Bone marrow (tissue), 2 donors: ENCODE measurements at regions not wholly inside any gene's neighbourhood (a gene's known extent, or its start where the extent isn't known, plus 50 kb on each side); places are given as distances from the start of the nearest gene placed in this dataset.
A peak's percentile ranks its signal among the peaks of the same experiment; 100 is the strongest.
"Not testable (repeated sequence)": the region's sequence is repeated elsewhere in the genome, so short reads cannot be mapped to it uniquely, and the experiment has no call there.

Source experiments
- DNase-seq, 2 donors: peaks; one replicate each; lab custom pipeline; 2025; lab: John Stamatoyannopoulos, UW

- peak in 1 of 2 donors; percentile 15 for DNase-seq
Measured at GRCh38 chr3:155995525-155996370, 124.6 kb upstream of the KCNAB1 start.

GRCh38 chr3:155996882-155997281 is 123.5 kb upstream of the KCNAB1 start:
- DNase-seq: no peak

- not testable (repeated sequence) for DNase-seq
Measured at GRCh38 chr3:155998173-155998572, 122.2 kb upstream of the KCNAB1 start.

DNA sequence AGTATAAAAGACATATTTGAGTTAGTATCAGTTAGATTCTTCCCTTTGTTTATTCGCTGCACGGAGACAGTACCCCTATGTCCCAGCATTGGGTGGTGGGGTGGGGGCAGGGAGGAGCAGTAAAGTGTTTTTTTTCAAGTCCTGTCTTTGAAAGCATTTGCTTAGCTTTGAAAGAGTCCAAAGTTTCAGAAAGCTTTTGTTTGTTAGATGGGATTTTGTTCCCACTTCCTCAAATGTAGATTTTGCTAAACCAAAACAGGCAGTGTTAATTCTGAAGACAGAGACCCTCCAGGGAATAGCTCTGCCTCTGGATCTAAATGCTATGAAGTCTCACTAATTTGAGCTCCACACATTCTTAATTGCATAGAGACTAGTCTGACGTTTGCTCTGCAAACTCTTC is 114.6 kb upstream of the KCNAB1 start:
- no peak for DNase-seq

GRCh38 chr3:156010829-156011228 is 109.5 kb upstream of the KCNAB1 start:
- DNase-seq: no peak

- DNase-seq: no peak
Measured at GRCh38 chr3:156014489-156014888, 105.9 kb upstream of the KCNAB1 start.

DNA sequence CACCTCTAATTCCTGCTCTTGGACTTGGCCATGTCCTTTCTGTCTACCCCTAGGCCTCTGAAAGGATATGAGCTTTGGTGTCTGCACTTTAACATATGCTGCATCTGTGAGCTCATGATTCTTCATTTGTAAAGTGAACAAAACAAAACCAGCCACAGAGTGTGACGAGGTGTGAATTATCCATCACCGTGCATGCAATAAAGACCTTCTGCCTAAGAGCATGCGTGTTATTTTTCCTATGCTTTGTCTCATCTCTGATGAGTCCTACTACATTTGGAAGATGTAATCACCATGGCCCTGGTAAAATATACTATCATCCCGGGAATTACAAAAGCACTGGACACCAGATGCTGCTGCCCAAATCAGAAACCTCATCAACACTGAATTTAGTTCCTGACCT is 103.5 kb upstream of the KCNAB1 start:
- DNase-seq: no peak

- no peak for DNase-seq
Measured at GRCh38 chr3:156017352-156018030, 102.9 kb upstream of the KCNAB1 start.

DNA sequence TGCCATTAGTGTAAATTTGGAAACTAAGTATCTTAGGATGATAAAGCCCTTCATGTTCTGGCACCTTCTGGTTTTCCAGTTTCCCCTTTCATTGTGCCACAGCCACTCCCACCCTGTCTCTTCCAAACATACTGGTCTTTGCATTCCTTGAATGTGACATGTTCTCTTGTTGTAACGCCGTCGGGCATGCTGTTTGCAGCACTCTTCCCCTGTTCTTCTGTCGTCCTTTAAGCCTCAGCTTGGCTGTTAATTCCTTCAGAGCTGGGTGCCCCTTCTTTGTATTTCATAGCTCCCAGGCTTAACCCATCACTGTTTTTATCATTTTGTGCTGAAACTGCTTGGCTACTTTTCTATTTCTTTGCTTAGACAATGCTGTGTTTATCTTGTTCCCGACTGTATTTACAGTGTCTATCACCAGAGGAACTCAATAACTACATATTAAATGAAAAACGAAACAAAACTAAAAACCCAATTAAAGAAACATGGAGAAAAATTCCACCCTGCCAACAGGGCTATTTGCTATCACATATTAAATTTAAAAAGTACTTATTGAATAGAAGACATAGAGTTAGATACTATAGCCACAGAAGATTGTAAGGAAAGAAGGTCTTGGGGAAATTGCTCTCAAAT is 95.4 kb upstream of the KCNAB1 start:
- DNase-seq: no peak

DNA sequence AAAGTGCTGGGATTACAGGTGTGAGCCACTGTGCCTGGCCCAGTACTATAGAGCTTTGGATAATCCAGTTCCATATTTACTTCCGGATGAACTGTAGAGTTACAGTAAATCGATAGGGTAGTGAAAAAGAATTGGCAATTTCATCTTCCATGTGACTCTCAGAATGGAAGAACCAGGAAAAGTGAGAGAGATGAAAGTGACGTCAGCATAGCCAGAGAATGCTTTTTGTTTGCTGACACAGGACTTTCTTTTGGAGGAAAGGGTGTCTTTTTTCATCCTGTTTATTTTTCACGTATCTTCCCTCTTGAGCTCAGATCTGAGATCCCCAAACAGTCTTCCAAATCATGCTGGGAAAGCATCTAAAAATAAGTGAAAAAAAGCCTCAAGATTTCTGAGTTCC is 91.2 kb upstream of the KCNAB1 start:
- no peak for DNase-seq

DNA sequence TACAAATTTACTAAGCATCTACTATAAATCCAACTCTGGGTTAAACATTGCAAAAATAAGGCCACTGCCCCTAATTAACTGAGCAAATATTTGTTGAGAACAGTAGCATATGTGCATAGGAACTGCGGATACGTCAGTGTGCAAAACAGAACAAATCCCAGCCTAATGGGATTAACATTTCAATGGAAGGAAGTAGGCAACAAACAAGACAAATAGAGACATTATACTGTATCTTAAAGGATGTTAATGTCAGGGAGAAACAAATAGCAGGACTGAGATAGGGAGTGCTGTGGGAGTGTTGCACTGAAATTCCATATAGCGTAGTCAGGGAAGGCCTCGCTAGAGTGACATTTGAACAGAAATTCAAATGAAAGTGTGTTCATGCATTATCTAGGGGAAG is 89.7 kb upstream of the KCNAB1 start:
- DNase-seq: no peak

- DNase-seq: no peak
Measured at GRCh38 chr3:156033428-156033827, 87.0 kb upstream of the KCNAB1 start.

- DNase-seq: no peak
Measured at GRCh38 chr3:156035158-156035557, 85.2 kb upstream of the KCNAB1 start.

GRCh38 chr3:156036258-156037053 is 83.9 kb upstream of the KCNAB1 start:
- no peak for DNase-seq

DNA sequence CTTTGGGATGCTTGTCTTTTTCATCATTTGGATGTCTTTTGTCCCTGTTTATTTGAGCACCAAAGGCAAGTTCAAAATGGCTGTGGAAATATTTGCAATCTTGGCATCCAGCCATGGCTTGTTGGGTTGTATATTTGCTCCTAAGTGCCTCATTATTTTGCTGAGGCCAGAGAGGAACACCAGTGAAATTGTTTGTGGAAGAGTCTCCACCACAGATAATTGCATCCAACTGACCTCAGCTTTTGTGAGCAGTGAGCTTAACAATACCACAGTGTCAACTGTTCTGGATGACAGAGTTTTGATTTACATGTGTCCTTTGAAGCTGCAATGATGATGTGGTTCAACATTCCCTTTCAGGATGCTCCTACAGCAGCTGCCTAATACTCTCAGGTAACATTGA is 83.0 kb upstream of the KCNAB1 start:
- no peak for DNase-seq

- DNase-seq: no peak
Measured at GRCh38 chr3:156038869-156039268, 81.5 kb upstream of the KCNAB1 start.

GRCh38 chr3:156040041-156040440 is 80.3 kb upstream of the KCNAB1 start:
- DNase-seq: no peak

GRCh38 chr3:156041216-156041841 is 79.0 kb upstream of the KCNAB1 start:
- not testable (repeated sequence) for DNase-seq

DNA sequence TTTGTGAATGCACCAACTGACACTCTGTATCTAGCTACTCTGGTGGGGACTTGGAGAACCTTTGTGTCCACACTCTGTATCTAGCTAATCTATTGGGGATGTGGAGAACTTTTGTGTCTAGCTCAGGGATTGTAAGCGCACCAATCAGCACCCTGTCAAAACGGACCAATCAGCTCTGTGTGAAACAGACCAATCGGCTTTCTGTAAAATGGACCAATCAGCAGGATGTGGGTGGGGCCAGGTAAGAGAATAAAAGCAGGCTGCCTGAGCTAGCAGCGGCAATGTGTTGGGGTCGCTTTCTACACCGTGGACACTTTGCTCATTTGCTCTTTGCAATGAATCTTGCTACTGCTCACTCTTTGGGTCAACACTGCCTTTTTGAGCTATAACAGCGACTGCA is 78.5 kb upstream of the KCNAB1 start:
- DNase-seq: not testable (repeated sequence)

- DNase-seq: peak in 1 of 2 donors; percentile 3
Measured at GRCh38 chr3:156043832-156044633, 76.3 kb upstream of the KCNAB1 start.

- no peak for DNase-seq
Measured at GRCh38 chr3:156044634-156044975, 75.8 kb upstream of the KCNAB1 start.
